ENCODE measurements at regions not wholly inside any gene's neighbourhood (a gene's known extent, or its start where the extent isn't known, plus 50 kb on each side); places are given as distances from the start of the nearest gene placed in this dataset.

DNA sequence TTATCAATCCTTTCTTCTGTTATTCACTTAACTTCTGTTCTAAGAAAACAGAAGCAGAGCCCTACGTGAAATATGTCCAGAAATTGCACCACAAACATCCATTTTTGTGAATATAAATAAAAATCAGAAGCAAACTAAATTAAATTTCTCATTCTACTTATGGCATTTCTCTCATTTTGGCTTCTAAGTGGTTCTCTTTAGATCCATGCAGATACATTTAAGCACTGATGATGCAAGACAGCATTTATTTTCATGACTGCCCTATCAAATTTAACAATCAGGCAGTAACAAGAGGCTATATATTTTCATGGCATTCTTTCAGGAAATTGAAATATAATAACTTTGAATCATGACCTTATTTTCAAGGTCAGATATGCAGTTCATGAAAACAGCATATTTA, 1049.6 kb downstream of the GRM8 start:
- TF ChIP-seq, protein P1, sequence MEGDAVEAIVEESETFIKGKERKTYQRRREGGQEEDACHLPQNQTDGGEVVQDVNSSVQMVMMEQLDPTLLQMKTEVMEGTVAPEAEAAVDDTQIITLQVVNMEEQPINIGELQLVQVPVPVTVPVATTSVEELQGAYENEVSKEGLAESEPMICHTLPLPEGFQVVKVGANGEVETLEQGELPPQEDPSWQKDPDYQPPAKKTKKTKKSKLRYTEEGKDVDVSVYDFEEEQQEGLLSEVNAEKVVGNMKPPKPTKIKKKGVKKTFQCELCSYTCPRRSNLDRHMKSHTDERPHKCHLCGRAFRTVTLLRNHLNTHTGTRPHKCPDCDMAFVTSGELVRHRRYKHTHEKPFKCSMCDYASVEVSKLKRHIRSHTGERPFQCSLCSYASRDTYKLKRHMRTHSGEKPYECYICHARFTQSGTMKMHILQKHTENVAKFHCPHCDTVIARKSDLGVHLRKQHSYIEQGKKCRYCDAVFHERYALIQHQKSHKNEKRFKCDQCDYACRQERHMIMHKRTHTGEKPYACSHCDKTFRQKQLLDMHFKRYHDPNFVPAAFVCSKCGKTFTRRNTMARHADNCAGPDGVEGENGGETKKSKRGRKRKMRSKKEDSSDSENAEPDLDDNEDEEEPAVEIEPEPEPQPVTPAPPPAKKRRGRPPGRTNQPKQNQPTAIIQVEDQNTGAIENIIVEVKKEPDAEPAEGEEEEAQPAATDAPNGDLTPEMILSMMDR (IDR thresholded peaks at IDR 0.05 in 8 of 11, conservative IDR thresholded peaks at IDR 0.05 in 3 of 11) = no peak
- no peak for TF ChIP-seq POLR2A (IDR thresholded peaks at IDR 0.05)

Data from spleen (tissue), 7 donors.